ENCODE measurements at regions not wholly inside any gene's neighbourhood (a gene's known extent, or its start where the extent isn't known, plus 50 kb on each side); places are given as distances from the start of the nearest gene placed in this dataset.

DNA sequence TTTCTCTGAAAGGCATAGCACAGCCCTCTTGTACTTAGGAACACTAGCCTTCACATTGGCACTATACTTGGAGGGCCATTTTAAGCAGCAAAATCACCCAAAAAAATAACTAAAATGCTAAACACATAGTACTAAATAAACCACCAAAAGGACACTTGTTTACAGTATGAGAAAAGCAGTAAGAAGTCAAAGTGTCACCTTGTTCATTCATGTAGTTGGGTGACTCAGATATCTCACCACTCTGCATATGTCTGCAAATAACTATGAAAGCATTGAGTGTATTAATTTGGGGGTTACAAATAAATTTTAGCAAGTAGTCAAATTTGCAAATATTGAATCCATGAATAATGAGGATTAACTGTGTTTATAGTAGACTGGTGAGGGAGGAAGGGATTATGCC lies 107.6 kb downstream of the ELAPOR2 start:
- DNase-seq (ENCODE audit: low spot score) = no peak
- intact Hi-C loops (cut with DNase I) = no loop called here

- intact Hi-C loops (cut with DNase I) = no loop called here
- DNase-seq (ENCODE audit: low spot score) = no peak
Observed at GRCh38 chr7:86950944-86951343, 108.5 kb downstream of the ELAPOR2 start.

DNA sequence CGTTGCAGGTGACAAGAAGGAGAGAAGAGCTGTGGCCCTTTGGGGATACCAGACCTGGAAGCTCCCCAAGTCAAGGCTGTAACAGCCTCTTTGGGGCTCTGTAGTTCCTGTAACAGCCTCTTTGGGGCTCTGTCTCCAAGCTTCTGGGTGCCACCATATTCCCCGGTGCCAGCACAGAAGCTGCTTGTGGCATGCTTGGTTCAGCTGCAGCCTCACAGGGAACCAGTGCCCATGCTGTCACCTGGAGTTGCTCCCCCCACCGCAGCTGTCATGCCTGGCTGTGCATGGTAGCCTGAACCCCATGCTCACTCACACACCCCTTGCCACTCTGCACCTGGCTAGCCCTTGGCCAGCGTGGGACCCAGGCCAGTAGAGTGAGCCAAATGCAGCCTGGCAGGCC lies 109.1 kb downstream of the ELAPOR2 start:
- no peak for DNase-seq (ENCODE audit: low spot score)
- intact Hi-C loops (cut with DNase I) = no loop called here

GRCh38 chr7:86949779-86950260 lies 109.6 kb downstream of the ELAPOR2 start:
- no peak for DNase-seq (ENCODE audit: low spot score)
- intact Hi-C loops (cut with DNase I) = loop anchor here (10.0 kb wide), 2 partner anchors 195 to 285 kb away; no protein-coding TSS in a partner anchor

DNA sequence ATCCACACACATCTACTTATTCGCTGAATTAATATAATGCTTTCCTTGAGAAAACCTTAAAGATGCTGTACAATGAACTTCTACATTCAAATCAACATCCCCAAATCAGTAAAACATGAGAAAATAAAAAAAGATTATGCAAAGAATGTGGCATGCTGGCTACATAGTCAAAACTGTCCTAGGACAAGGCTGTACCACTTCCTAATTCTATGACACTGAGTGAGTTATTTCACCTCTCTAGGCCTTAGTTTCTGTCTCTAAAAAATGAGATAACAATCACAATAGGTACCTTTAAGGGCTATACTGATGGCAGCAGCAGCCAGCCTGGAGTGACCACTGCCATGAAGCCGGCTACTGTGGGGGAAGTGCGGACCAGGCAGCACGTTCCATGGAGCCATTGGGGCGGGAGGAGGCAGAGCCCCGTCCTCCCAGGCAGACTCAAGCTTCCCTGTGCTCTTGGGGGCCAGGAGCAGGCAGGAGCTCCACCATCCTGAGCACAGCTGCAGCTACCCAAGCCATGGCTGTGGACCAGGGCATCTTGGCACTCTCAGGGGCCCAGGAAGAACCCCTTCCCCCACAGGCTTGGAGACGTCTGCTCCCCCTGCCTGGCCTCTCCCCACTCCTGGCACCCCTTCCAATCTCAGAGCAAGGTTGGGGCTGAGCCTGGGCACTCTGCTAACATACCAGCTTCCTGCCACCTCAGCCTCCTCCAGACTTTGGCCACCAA lies 110.2 kb downstream of the ELAPOR2 start:
- DNase-seq (ENCODE audit: low spot score) = no peak
- intact Hi-C loops (cut with DNase I) = loop anchor here (10.0 kb wide), 2 partner anchors 196 to 286 kb away; no protein-coding TSS in a partner anchor

- intact Hi-C loops (cut with DNase I) = loop anchor here (10.0 kb wide), 2 partner anchors 197 to 287 kb away; no protein-coding TSS in a partner anchor
- no peak for DNase-seq (ENCODE audit: low spot score)
Observed at GRCh38 chr7:86947929-86948328, 111.5 kb downstream of the ELAPOR2 start.

- intact Hi-C loops (cut with DNase I) = loop anchor here (10.0 kb wide), 2 partner anchors 201 to 291 kb away; no protein-coding TSS in a partner anchor
Observed at GRCh38 chr7:86943447-86943846, 116.0 kb downstream of the ELAPOR2 start.

GRCh38 chr7:86942995-86943394 lies 116.5 kb downstream of the ELAPOR2 start:
- intact Hi-C loops (cut with DNase I) = loop anchor here (10.0 kb wide), 2 partner anchors 202 to 292 kb away; no protein-coding TSS in a partner anchor

More at GRCh38 chr7:86943447-86943846, 116.0 kb downstream of the ELAPOR2 start:
- DNase-seq (ENCODE audit: low spot score) = no peak

DNA sequence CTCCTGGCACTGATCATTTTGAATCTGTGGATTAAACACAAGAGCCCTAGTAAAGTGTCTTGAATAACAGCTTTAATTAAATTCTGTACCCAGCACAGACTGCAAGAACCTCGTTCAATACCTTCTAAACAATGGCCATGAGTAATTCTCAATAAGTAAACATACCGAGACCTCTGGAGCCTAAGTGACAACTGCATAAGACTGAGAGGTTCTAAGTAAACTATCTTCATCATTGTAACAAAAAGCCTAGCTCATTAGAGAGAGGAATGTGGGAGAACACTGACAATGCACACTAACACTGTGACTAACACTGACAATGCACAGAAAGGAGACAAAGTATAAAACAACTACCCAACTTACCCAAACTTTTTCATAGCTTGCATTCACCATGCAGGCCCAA lies 117.4 kb downstream of the ELAPOR2 start:
- no peak for DNase-seq (ENCODE audit: low spot score)
- intact Hi-C loops (cut with DNase I) = loop anchor here (10.0 kb wide), 2 partner anchors 203 to 293 kb away; no protein-coding TSS in a partner anchor

More at GRCh38 chr7:86942995-86943394, 116.5 kb downstream of the ELAPOR2 start:
- no peak for DNase-seq (ENCODE audit: low spot score)

DNA sequence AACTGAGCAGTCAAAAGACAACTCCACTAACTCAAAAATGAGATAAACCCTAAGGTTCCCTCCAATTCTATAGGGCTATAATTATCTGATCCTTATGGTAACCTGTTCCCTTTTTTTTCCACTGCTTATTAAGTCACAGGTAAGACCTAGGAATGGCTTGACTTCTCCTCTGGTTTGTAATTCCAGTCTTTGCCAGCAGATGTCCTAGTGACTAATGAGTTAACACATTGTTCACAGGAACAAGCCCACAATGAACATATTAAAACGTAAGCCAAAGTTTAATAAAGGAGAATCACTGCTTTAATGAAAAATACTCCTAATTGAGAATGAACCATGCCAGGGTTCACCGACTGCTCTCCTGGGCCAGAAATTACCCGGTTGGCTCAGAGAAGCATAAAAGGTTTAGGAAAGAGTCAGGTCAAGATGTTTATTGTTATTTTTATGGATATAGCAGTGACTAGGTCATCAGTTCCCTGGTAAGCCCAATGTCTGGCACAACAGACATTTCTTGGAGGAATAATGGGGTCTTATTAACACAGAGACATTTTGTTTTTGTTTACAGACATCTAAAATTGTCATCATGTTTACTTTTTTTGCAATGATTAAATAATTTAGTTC lies 120.1 kb downstream of the ELAPOR2 start:
- no peak for DNase-seq (ENCODE audit: low spot score)
- intact Hi-C loops (cut with DNase I) = no loop called here

DNA sequence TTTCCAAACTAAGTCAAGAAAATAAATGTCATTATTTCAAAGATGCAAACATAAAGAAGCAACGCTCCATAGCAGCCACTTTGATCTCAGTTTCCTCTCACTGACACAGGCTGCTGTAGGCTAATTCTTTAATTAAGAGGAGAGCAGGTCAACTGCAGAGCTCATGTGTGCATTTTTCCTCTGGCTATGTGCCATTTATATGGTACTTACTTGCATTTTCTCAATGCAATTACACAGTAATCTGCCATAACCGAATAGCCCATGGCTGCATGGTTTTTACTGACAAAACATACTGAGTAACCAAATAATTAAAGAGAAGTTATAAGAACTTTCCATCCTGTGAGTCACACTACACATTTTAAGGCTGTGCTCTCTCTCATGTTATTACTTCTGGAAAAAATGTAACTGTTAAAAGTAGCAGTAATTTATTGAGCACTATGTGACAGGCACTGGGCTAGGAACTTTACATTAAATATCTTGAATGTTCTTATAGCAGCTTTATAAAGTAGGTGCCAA lies 122.0 kb downstream of the ELAPOR2 start:
- intact Hi-C loops (cut with DNase I) = no loop called here
- no peak for DNase-seq (ENCODE audit: low spot score)

DNA sequence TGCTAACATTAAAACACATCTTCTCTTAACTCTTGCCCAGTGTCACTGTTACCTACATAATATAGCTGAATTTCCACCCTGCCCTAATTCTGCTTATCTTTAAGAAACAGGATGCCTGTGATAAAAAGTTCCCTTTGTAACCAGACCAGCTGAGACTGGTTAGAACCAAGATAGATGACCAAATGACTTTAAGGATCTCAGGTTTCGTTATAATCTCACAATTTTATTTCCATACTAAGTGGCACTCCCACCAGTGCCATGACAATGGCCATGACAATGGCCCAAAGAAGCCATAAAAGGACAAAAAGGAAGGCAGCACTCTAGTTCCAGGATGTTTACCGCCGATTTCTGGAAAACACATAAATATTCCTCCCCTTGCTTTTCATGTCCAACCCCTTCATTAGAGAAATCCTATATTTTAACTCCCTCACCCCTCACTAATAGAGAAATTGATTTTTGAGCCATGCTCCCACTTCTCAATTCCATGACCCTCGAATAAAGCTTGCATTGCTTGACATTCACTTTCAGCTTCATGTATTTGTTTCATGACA lies 126.1 kb downstream of the ELAPOR2 start:
- intact Hi-C loops (cut with DNase I) = no loop called here

DNA sequence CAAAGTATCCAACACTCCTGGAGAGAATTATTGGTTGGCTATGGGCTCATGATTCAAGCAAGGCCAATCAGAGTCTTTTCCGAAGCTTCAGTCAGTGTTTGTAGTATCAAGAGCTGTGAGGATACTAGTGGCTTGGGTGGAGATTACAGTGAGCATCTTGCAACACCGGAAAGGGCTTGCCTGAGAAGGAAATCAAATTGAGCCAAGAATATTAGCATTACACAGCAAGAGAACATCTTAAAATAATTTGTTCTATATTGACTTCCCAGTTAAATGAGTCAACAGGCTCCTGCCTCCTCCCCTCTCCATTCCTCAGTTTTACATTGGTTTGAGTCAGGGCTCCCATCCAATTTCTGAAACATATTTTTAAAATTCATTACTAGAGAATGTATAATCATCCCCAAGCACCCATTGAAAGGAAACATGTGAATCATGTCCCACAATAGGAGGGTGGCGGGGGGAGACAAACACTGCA lies 127.4 kb downstream of the ELAPOR2 start:
- DNase-seq (ENCODE audit: low spot score) = no peak
- intact Hi-C loops (cut with DNase I) = no loop called here

More for the DNA sequence above, 126.1 kb downstream of the ELAPOR2 start:
- no peak for DNase-seq (ENCODE audit: low spot score)

DNA sequence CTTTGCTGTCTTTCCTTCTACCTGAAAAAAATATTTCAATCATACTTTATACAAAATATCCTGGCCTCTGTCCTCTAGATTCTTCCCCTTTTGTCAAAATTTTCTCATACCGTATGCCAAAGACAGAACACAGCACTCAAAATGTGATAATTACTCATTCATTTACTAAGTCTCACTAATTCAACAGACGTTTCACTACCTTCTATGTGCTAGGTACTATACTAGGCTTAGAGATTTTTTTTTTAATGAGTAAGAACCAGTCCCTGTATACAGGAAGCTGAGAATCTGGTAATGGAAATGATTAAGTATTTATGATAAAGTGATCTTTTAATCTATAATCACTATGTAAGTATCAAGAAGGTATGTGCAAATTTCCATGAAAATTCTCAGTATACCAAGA lies 128.0 kb downstream of the ELAPOR2 start:
- DNase-seq (ENCODE audit: low spot score) = no peak
- intact Hi-C loops (cut with DNase I) = no loop called here

- DNase-seq (ENCODE audit: low spot score) = no peak
- intact Hi-C loops (cut with DNase I) = no loop called here
Observed at GRCh38 chr7:86930554-86931307, 128.7 kb downstream of the ELAPOR2 start.

DNA sequence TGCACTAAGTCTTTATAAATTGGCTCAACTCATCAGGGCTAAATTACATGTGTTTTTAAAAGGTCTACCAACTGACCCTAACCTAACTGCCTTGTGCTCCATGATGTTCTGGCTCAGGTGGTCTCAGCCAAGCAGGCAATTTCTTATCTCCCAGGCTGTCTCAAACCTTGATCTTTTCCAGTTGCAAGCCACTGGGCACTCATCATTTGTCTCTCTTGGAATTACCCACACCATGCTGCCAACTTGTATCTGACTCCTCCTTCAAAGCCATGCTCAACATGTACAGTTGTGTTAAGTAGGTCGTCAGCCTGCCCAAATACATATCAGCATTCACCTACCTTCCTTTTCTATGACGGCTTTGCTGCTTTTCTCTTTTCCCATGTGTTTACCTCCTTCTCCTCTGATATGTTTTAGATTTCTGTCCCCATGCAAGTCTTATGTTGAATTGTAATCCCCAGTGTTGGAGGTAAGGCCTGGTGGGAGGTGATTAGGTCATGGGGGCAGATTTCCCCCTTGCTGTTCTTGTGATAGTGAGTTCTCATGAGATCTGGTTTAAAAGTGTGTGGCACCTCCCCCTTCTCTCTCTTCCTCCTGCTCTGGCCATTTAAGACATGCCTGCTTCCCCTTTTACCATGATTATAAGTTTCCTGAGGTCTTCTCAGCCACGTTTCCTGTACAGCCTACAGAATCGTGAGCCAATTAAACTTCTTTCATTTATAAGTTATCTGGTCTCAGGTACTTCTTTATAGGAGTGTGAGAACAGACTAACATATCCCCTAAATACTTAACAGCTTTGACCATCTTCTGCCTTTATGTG lies 130.0 kb downstream of the ELAPOR2 start:
- intact Hi-C loops (cut with DNase I) = loop anchor here (5.0 to 10.0 kb wide), 2 partner anchors 223 to 305 kb away; partner anchors contain the start of gene DMTF1 (in 1 of the 2)
- no peak for DNase-seq (ENCODE audit: low spot score)

GRCh38 chr7:86928308-86928707 lies 131.1 kb downstream of the ELAPOR2 start:
- no peak for DNase-seq (ENCODE audit: low spot score)
- intact Hi-C loops (cut with DNase I) = loop anchor here (5.0 to 10.0 kb wide), 2 partner anchors 224 to 306 kb away; partner anchors contain the start of gene DMTF1 (in 1 of the 2)

DNA sequence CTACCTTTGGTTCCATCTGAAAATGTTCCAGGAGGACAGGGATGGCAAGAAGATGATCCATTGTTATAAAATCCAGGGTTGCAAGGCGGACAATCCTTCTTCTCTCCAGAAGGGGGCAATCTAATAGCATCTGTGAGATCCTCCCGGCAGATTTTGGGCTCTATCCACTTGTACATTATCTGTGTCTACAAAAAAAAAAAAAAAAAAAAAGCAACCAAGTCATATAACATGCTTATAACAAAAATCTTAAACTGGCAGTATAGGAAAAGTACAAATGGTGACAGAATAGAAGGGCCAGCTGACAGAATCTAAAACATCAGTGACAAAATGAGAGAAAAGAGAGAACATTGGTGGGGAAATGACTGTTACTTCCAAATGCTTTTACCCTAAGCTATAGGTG lies 132.7 kb downstream of the ELAPOR2 start:
- intact Hi-C loops (cut with DNase I) = loop anchor here (5.0 to 10.0 kb wide), 2 partner anchors 226 to 308 kb away; partner anchors contain the start of gene DMTF1 (in 1 of the 2)
- no peak for DNase-seq (ENCODE audit: low spot score)

Data from posterior vena cava (tissue), 2 donors.